ENCODE measurements at regions not wholly inside any gene's neighbourhood (a gene's known extent, or its start where the extent isn't known, plus 50 kb on each side); places are given as distances from the start of the nearest gene placed in this dataset.

- TF ChIP-seq SIRT6 (IDR thresholded peaks at IDR 0.05; ENCODE audit: low read length), result no peak
- no peak for TF ChIP-seq GABPA (IDR thresholded peaks at IDR 0.05; ENCODE audit: borderline replicate concordance, insufficient read depth, low read length)
- no peak for TF ChIP-seq CEBPB (IDR thresholded peaks at IDR 0.05; ENCODE audit: low read depth, low read length)
- no peak for TF ChIP-seq TCF12 (IDR thresholded peaks at IDR 0.05; ENCODE audit: low read depth, low read length)
- TF ChIP-seq RFX5 (IDR thresholded peaks at IDR 0.05; ENCODE audit: borderline replicate concordance, low read depth, low read length), result no peak
- TF ChIP-seq RAD21 (IDR thresholded peaks at IDR 0.05 in 1 of 2, conservative IDR thresholded peaks at IDR 0.05 in 1 of 2; ENCODE audit: low read depth in 2 of 2, low read length in 2 of 2), result no peak
- no peak for TF ChIP-seq EZH2 (IDR thresholded peaks at IDR 0.05; ENCODE audit: low read depth, low read length, severe bottlenecking)
Observed at GRCh38 chr6:145517492-145517891, 217.8 kb downstream of the EPM2A start (continued).

Data from H1 (cell line).